ENCODE measurements at regions not wholly inside any gene's neighbourhood (a gene's known extent, or its start where the extent isn't known, plus 50 kb on each side); places are given as distances from the start of the nearest gene placed in this dataset.

- DNase-seq (ENCODE audit: insufficient read length, low spot score) (no peak), FAIRE-seq (no peak)
Measured at GRCh38 chr3:44184319-44184953, 57.2 kb upstream of the TOPAZ1 start.

- FAIRE-seq (no peak), DNase-seq (ENCODE audit: insufficient read length, low spot score) (no peak)
Measured at GRCh38 chr3:44185396-44185915, 56.2 kb upstream of the TOPAZ1 start.

- DNase-seq (ENCODE audit: insufficient read length, low spot score), result no peak
- no peak for FAIRE-seq
Measured at GRCh38 chr3:44186111-44186672, 55.5 kb upstream of the TOPAZ1 start.

- no peak for FAIRE-seq
- no peak for DNase-seq (ENCODE audit: insufficient read length, low spot score)
Measured at GRCh38 chr3:44186712-44187111, 55.0 kb upstream of the TOPAZ1 start.
